ENCODE measurements at regions not wholly inside any gene's neighbourhood (a gene's known extent, or its start where the extent isn't known, plus 50 kb on each side); places are given as distances from the start of the nearest gene placed in this dataset.

- peaks cover 4% of the 10 kb centered on the region for H3K4me1 Mint-ChIP-seq
- H3K27ac Mint-ChIP-seq (ENCODE audit: unreplicated experiment), result no peak overlapping the region
- TF ChIP-seq, protein P1, sequence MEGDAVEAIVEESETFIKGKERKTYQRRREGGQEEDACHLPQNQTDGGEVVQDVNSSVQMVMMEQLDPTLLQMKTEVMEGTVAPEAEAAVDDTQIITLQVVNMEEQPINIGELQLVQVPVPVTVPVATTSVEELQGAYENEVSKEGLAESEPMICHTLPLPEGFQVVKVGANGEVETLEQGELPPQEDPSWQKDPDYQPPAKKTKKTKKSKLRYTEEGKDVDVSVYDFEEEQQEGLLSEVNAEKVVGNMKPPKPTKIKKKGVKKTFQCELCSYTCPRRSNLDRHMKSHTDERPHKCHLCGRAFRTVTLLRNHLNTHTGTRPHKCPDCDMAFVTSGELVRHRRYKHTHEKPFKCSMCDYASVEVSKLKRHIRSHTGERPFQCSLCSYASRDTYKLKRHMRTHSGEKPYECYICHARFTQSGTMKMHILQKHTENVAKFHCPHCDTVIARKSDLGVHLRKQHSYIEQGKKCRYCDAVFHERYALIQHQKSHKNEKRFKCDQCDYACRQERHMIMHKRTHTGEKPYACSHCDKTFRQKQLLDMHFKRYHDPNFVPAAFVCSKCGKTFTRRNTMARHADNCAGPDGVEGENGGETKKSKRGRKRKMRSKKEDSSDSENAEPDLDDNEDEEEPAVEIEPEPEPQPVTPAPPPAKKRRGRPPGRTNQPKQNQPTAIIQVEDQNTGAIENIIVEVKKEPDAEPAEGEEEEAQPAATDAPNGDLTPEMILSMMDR (conservative IDR thresholded peaks at IDR 0.05), result no peak
- no peak overlapping the region for H3K4me3 Mint-ChIP-seq
- peaks cover 7% of the 10 kb centered on the region for H3K9me3 Mint-ChIP-seq
- H3K27me3 Mint-ChIP-seq (ENCODE audit: low read depth), result no peaks in the 10 kb centered on the region
- DNase-seq (ENCODE audit: low read depth, low spot score), result no peak
- H3K36me3 Mint-ChIP-seq (ENCODE audit: low read depth), result no peaks in the 10 kb centered on the region
Measured at GRCh38 chr2:182573553-182573952, 142.5 kb upstream of the DNAJC10 start.

DNA sequence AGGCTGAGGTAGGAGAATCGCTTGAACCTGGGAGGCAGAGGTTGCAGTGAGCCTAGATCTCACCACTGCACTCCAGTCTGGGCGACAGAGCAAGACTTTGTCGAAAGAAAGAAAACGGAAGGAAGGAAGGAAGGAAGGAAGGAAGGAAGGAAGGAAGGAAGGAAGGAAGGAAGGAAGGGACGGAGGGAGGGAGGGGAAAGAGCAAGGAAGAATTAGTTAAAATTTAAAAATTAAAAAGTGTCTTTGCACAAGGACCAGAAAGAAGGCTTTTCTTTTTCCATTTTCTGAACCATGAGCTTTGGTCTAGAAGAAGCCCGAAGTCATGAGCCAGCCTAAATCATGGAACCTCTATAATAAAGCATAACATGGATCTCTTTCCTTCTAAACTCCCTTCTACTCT, 138.2 kb upstream of the DNAJC10 start:
- no peak for DNase-seq (ENCODE audit: low read depth, low spot score)
- TF ChIP-seq, protein P1 (conservative IDR thresholded peaks at IDR 0.05), result no peak
- Mint-ChIP-seq H3K27me3 (ENCODE audit: low read depth) (no peaks in the 10 kb centered on the region), H3K36me3 (ENCODE audit: low read depth) (no peaks in the 10 kb centered on the region), H3K4me1 (peaks cover 4% of the 10 kb centered on the region), H3K4me3 (no peak overlapping the region), H3K9me3 (peaks cover 7% of the 10 kb centered on the region), H3K27ac (ENCODE audit: unreplicated experiment) (no peak overlapping the region)

GRCh38 chr2:182581196-182581935, 134.7 kb upstream of the DNAJC10 start:
- no peak for DNase-seq (ENCODE audit: low read depth, low spot score)
- TF ChIP-seq, protein P1 (conservative IDR thresholded peaks at IDR 0.05), result no peak
- Mint-ChIP-seq H3K9me3 (no peaks in the 10 kb centered on the region), H3K27ac (ENCODE audit: unreplicated experiment) (no peak overlapping the region), H3K27me3 (ENCODE audit: low read depth) (no peaks in the 10 kb centered on the region), H3K4me3 (no peak overlapping the region), H3K4me1 (peaks cover 6% of the 10 kb centered on the region), H3K36me3 (ENCODE audit: low read depth) (no peaks in the 10 kb centered on the region)

DNA sequence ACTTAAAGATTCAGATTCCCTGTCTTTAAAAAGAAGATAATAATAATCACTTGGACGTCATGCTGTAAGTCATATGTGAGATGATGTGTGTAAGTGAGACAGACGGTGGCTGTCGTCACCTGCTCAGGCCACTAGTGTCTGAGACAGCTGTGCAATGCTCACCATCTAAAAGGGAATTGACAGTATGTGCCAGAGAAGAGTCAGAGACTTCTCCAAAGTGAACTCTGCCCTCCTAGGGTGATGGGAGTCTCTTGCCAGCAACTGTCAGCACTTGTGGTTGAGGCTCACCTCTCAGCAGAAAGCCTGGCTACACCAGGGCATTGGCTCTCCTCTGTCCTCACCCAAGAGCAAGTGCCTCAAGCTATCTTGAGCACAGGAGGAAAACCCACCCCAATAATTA, 131.6 kb upstream of the DNAJC10 start:
- Mint-ChIP-seq H3K36me3 (ENCODE audit: low read depth) (no peaks in the 10 kb centered on the region), H3K4me1 (peaks cover 13% of the 10 kb centered on the region), H3K27ac (ENCODE audit: unreplicated experiment) (no peak overlapping the region), H3K27me3 (ENCODE audit: low read depth) (no peaks in the 10 kb centered on the region), H3K9me3 (no peaks in the 10 kb centered on the region), H3K4me3 (no peak overlapping the region)
- TF ChIP-seq, protein P1 (conservative IDR thresholded peaks at IDR 0.05), result no peak
- DNase-seq (ENCODE audit: low read depth, low spot score), result no peak

- Mint-ChIP-seq H3K27ac (ENCODE audit: unreplicated experiment) (no peak overlapping the region), H3K27me3 (ENCODE audit: low read depth) (no peaks in the 10 kb centered on the region), H3K9me3 (no peaks in the 10 kb centered on the region), H3K4me3 (no peak overlapping the region), H3K4me1 (peaks cover 13% of the 10 kb centered on the region), H3K36me3 (ENCODE audit: low read depth) (no peaks in the 10 kb centered on the region)
- TF ChIP-seq, protein P1 (conservative IDR thresholded peaks at IDR 0.05), result no peak
- no peak for DNase-seq (ENCODE audit: low read depth, low spot score)
Measured at GRCh38 chr2:182585001-182585400, 131.1 kb upstream of the DNAJC10 start.
